HEK293 (cell line): ENCODE measurements at regions not wholly inside any gene's neighbourhood (a gene's known extent, or its start where the extent isn't known, plus 50 kb on each side); places are given as distances from the start of the nearest gene placed in this dataset.

Source experiments
- HOXA7 ChIP-seq: sonication (generic); formaldehyde crosslinking; IDR thresholded peaks from 2 replicates; pipeline ENCODE4 v1.8.1; 2022; ENCODE audit warnings: missing genetic modification reagents, borderline replicate concordance
- YY1 ChIP-seq: fragments of 450-650 bp; formaldehyde crosslinking; IDR thresholded peaks from 2 replicates; pipeline ENCODE4 v1.5.1; 2018; ENCODE audit warnings: missing biosample characterization, missing genetic modification characterization
- ZBTB17 ChIP-seq: fragments of 450-650 bp; formaldehyde crosslinking; IDR thresholded peaks from 2 replicates; pipeline ENCODE4 v1.5.1; 2016; ENCODE audit warnings: missing biosample characterization, missing genetic modification characterization
- ZFP3 ChIP-seq: fragments of 450-650 bp; formaldehyde crosslinking; IDR thresholded peaks from 2 replicates; pipeline ENCODE4 v1.5.1; 2016; ENCODE audit warnings: low read depth, missing biosample characterization, missing genetic modification characterization
- ZNF776 ChIP-seq: fragments of 450-650 bp; formaldehyde crosslinking; IDR thresholded peaks from 2 replicates; pipeline ENCODE4 v1.5.0; 2017; ENCODE audit warnings: missing biosample characterization, missing genetic modification characterization, borderline replicate concordance
- ZNF791 ChIP-seq: fragments of 450-650 bp; formaldehyde crosslinking; IDR thresholded peaks from 2 replicates; pipeline ENCODE4 v1.5.1; 2016; ENCODE audit warnings: missing biosample characterization, missing genetic modification characterization
- ZNF830 ChIP-seq: fragments of 450-650 bp; IDR thresholded peaks from 2 replicates; pipeline ENCODE4 v1.5.0; 2018; ENCODE audit warnings: missing biosample characterization, missing genetic modification characterization, low read depth, mild to moderate bottlenecking, moderate library complexity
- ZXDB ChIP-seq: fragments of 450-650 bp; formaldehyde crosslinking; IDR thresholded peaks from 2 replicates; pipeline ENCODE4 v1.5.1; 2016; ENCODE audit warnings: missing biosample characterization, missing genetic modification characterization
- TF ChIP-seq, protein P1 (sequence below): fragments of 450-650 bp; formaldehyde crosslinking; IDR thresholded peaks from 2 replicates; pipeline ENCODE4 v1.5.1; 2016; ENCODE audit warnings: missing biosample characterization, missing genetic modification characterization, low read depth
- TF ChIP-seq, protein P2 (sequence below): fragments of 450-650 bp; formaldehyde crosslinking; IDR thresholded peaks from 2 replicates; pipeline ENCODE4 v1.5.1; 2016; ENCODE audit warnings: missing biosample characterization, missing genetic modification characterization
- TF ChIP-seq, protein P3 (sequence below): fragments of 450-650 bp; formaldehyde crosslinking; IDR thresholded peaks from 2 replicates; pipeline ENCODE4 v1.5.1; 2016; ENCODE audit warnings: missing biosample characterization, missing genetic modification characterization
- TF ChIP-seq, protein P4 (sequence below): fragments of 450-650 bp; formaldehyde crosslinking; IDR thresholded peaks from 2 replicates; pipeline ENCODE4 v1.5.1; 2016; ENCODE audit warnings: missing biosample characterization, missing genetic modification characterization
- TF ChIP-seq, protein P5 (sequence below): fragments of 450-650 bp; formaldehyde crosslinking; IDR thresholded peaks from 2 replicates; pipeline ENCODE4 v1.5.1; 2016; ENCODE audit warnings: missing biosample characterization, missing genetic modification characterization

DNA sequence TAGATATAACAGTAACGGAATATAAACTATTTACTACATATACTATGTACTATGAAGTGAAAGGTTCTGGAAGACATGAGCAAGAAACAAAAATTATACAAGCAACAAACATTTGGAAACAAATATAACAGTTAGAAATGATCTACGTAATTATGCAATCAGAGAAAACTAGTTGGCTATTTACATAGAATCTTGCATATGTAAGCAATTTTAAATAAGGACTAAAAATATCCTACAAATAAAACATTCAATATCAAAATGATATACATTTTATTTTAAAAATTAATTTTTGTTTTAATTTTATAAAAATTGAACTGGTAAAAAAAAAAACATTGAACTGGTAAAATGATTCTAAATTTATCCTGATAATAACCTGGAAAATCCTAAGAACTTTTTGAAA is 642.5 kb upstream of the PCDH10 start:
- TF ChIP-seq, protein P1, sequence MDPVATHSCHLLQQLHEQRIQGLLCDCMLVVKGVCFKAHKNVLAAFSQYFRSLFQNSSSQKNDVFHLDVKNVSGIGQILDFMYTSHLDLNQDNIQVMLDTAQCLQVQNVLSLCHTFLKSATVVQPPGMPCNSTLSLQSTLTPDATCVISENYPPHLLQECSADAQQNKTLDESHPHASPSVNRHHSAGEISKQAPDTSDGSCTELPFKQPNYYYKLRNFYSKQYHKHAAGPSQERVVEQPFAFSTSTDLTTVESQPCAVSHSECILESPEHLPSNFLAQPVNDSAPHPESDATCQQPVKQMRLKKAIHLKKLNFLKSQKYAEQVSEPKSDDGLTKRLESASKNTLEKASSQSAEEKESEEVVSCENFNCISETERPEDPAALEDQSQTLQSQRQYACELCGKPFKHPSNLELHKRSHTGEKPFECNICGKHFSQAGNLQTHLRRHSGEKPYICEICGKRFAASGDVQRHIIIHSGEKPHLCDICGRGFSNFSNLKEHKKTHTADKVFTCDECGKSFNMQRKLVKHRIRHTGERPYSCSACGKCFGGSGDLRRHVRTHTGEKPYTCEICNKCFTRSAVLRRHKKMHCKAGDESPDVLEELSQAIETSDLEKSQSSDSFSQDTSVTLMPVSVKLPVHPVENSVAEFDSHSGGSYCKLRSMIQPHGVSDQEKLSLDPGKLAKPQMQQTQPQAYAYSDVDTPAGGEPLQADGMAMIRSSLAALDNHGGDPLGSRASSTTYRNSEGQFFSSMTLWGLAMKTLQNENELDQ (tag by site-specific recombination): no peak
- TF ChIP-seq, protein P2, sequence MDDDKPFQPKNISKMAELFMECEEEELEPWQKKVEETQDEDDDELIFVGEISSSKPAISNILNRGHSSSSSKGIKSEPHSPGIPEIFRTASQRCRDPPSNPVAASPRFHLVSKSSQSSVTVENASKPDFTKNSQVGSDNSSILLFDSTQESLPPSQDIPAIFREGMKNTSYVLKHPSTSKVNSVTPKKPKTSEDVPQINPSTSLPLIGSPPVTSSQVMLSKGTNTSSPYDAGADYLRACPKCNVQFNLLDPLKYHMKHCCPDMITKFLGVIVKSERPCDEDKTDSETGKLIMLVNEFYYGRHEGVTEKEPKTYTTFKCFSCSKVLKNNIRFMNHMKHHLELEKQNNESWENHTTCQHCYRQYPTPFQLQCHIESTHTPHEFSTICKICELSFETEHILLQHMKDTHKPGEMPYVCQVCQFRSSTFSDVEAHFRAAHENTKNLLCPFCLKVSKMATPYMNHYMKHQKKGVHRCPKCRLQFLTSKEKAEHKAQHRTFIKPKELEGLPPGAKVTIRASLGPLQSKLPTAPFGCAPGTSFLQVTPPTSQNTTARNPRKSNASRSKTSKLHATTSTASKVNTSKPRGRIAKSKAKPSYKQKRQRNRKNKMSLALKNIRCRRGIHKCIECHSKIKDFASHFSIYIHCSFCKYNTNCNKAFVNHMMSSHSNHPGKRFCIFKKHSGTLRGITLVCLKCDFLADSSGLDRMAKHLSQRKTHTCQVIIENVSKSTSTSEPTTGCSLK (tag by site-specific recombination): no peak
- TF ChIP-seq ZXDB (no peak), ZNF830 (tag by site-specific recombination) (no peak), HOXA7 (CRISPR knock-in tag) (no peak), YY1 (no peak), ZNF791 (tag by site-specific recombination) (no peak), ZFP3 (tag by site-specific recombination) (no peak), ZNF776 (no peak), ZBTB17 (tag by site-specific recombination) (no peak)
- TF ChIP-seq, protein P3, sequence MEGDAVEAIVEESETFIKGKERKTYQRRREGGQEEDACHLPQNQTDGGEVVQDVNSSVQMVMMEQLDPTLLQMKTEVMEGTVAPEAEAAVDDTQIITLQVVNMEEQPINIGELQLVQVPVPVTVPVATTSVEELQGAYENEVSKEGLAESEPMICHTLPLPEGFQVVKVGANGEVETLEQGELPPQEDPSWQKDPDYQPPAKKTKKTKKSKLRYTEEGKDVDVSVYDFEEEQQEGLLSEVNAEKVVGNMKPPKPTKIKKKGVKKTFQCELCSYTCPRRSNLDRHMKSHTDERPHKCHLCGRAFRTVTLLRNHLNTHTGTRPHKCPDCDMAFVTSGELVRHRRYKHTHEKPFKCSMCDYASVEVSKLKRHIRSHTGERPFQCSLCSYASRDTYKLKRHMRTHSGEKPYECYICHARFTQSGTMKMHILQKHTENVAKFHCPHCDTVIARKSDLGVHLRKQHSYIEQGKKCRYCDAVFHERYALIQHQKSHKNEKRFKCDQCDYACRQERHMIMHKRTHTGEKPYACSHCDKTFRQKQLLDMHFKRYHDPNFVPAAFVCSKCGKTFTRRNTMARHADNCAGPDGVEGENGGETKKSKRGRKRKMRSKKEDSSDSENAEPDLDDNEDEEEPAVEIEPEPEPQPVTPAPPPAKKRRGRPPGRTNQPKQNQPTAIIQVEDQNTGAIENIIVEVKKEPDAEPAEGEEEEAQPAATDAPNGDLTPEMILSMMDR (tag by site-specific recombination): no peak
- TF ChIP-seq, protein P4, sequence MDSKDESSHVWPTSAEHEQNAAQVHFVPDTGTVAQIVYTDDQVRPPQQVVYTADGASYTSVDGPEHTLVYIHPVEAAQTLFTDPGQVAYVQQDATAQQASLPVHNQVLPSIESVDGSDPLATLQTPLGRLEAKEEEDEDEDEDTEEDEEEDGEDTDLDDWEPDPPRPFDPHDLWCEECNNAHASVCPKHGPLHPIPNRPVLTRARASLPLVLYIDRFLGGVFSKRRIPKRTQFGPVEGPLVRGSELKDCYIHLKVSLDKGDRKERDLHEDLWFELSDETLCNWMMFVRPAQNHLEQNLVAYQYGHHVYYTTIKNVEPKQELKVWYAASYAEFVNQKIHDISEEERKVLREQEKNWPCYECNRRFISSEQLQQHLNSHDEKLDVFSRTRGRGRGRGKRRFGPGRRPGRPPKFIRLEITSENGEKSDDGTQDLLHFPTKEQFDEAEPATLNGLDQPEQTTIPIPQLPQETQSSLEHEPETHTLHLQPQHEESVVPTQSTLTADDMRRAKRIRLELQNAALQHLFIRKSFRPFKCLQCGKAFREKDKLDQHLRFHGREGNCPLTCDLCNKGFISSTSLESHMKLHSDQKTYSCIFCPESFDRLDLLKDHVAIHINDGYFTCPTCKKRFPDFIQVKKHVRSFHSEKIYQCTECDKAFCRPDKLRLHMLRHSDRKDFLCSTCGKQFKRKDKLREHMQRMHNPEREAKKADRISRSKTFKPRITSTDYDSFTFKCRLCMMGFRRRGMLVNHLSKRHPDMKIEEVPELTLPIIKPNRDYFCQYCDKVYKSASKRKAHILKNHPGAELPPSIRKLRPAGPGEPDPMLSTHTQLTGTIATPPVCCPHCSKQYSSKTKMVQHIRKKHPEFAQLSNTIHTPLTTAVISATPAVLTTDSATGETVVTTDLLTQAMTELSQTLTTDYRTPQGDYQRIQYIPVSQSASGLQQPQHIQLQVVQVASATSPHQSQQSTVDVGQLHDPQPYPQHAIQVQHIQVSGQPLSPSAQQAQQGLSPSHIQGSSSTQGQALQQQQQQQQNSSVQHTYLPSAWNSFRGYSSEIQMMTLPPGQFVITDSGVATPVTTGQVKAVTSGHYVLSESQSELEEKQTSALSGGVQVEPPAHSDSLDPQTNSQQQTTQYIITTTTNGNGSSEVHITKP: no peak
- TF ChIP-seq, protein P5, sequence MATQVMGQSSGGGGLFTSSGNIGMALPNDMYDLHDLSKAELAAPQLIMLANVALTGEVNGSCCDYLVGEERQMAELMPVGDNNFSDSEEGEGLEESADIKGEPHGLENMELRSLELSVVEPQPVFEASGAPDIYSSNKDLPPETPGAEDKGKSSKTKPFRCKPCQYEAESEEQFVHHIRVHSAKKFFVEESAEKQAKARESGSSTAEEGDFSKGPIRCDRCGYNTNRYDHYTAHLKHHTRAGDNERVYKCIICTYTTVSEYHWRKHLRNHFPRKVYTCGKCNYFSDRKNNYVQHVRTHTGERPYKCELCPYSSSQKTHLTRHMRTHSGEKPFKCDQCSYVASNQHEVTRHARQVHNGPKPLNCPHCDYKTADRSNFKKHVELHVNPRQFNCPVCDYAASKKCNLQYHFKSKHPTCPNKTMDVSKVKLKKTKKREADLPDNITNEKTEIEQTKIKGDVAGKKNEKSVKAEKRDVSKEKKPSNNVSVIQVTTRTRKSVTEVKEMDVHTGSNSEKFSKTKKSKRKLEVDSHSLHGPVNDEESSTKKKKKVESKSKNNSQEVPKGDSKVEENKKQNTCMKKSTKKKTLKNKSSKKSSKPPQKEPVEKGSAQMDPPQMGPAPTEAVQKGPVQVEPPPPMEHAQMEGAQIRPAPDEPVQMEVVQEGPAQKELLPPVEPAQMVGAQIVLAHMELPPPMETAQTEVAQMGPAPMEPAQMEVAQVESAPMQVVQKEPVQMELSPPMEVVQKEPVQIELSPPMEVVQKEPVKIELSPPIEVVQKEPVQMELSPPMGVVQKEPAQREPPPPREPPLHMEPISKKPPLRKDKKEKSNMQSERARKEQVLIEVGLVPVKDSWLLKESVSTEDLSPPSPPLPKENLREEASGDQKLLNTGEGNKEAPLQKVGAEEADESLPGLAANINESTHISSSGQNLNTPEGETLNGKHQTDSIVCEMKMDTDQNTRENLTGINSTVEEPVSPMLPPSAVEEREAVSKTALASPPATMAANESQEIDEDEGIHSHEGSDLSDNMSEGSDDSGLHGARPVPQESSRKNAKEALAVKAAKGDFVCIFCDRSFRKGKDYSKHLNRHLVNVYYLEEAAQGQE (tag by site-specific recombination): no peak
